Stomach (tissue), 8 donors: ENCODE measurements at regions not wholly inside any gene's neighbourhood (a gene's known extent, or its start where the extent isn't known, plus 50 kb on each side); places are given as distances from the start of the nearest gene placed in this dataset.
A peak's percentile ranks its signal among the peaks of the same experiment; 100 is the strongest.

Experiments
- DNase-seq, 2 donors: peaks; one replicate each; pipeline versions ENCODE4 v3.0.0 to v3.0.0-alpha.2; 2013 to 2019
- H3K27ac ChIP-seq, 5 donors: fragments of 200-600 bp in 4 of 5; sonication (generic) in 4 of 5; one replicate each; pipeline ENCODE4 v1.5.1; 2013 to 2019; ENCODE audit warnings: mild to moderate bottlenecking in 1 of 5, moderate library complexity in 1 of 5
- H3K27me3 ChIP-seq, 3 donors: fragments of 200-600 bp; sonication (generic); one replicate each; pipeline ENCODE4 v1.5.1; 2017 to 2019; ENCODE audit warnings: mixed run types in 1 of 3
- H3K36me3 ChIP-seq, 4 donors: fragments of 200-600 bp; sonication (generic); 1 replicate in 3 of 4; 2 replicates in 1 of 4; pipeline ENCODE4 v1.5.1; 2016 to 2019
- H3K4me1 ChIP-seq, 4 donors: fragments of 200-600 bp; sonication (generic); one replicate each; pipeline ENCODE4 v1.5.1; 2016 to 2019
- H3K4me3 ChIP-seq, 4 donors: fragments of 200-600 bp; sonication (generic) in 3 of 4; one replicate each; pipeline ENCODE4 v1.5.1; 2016 to 2019; ENCODE audit warnings: mild to moderate bottlenecking in 1 of 4
- H3K9me3 ChIP-seq, 4 donors: fragments of 200-600 bp; sonication (generic); one replicate each; pipeline ENCODE4 v1.5.1; 2016 to 2019
- CTCF ChIP-seq, 7 experiments: fragments of 450-650 bp in 4 of 7; fragments of 200-600 bp in 3 of 7; sonication (generic) in 3 of 7; IDR thresholded peaks; one replicate each; pipeline ENCODE4 v1.5.1; 2016 to 2019; ENCODE audit warnings: antibody characterized with exemption in 7 of 7, control low read depth in 2 of 7, mild to moderate bottlenecking in 1 of 7
- EP300 ChIP-seq: sonication (generic); formaldehyde crosslinking; IDR thresholded peaks from one replicate; pipeline ENCODE4 v1.6.1; 2017; ENCODE audit warnings: antibody characterized with exemption
- POLR2A ChIP-seq, 4 donors: fragments of 450-650 bp; IDR thresholded peaks; one replicate each; pipeline ENCODE4 v1.6.1; 2016; ENCODE audit warnings: antibody characterized with exemption in 4 of 4, control low read depth in 2 of 4, mild to moderate bottlenecking in 1 of 4, moderate library complexity in 1 of 4
- POLR2AphosphoS5 ChIP-seq, 3 donors: sonication (generic); formaldehyde crosslinking; IDR thresholded peaks; one replicate each; pipeline ENCODE4 v1.6.1; 2016; ENCODE audit warnings: antibody characterized with exemption in 3 of 3
- WGBS, 5 donors: extraction: QIAGEN DNeasy Blood & Tissue Kit in 3 of 5; methylation state at CpG; one replicate each; pipeline versions ENCODE4 v1.1.5 to v1.1.7; 2013 to 2018; 5-methylcytosine and 5-hydroxymethylcytosine counted together
- intact Hi-C: fragments of 100-400 bp; cut with DNase I; formaldehyde crosslinking; loops from one replicate; pipeline ENCODE4 v1.15.1; 2023; ENCODE audit warnings: low total_unique reads
- donor health status: healthy with polysubstance abuse.
- donor health status: Bipolar disorder and iron deficiency.
- donor health status: healthy.

GRCh38 chr7:50207251-50207564 lies 97.3 kb upstream of the IKZF1 start:
- Histone ChIP-seq H3K4me1 (peaks cover 0 to 16% (median 2%) of the 10 kb centered on the region in 4 donors), H3K9me3 (no peaks in the 10 kb centered on the region), H3K27ac (no peak overlapping the region), H3K4me3 (no peak overlapping the region), H3K27me3 (peaks cover 0 to 14% (median 0%) of the 10 kb centered on the region in 3 donors), H3K36me3 (no peaks in the 10 kb centered on the region)
- intact Hi-C loops, result loop anchor here (10.0 kb wide), 1 partner anchor 208 kb away; no protein-coding TSS in a partner anchor
- DNase-seq, result no peak
- TF ChIP-seq EP300 (no peak), POLR2AphosphoS5 (IDR thresholded peaks at IDR 0.05) (no peak), CTCF (IDR thresholded peaks at IDR 0.05) (no peak), POLR2A (IDR thresholded peaks at IDR 0.05) (no peak)
- 88 to 95% (median 92%) methylated on average over 8 to 11 of the region's 11 CpGs for WGBS, 5 donors

GRCh38 chr7:50206453-50207250 lies 97.9 kb upstream of the IKZF1 start:
- intact Hi-C loops, result loop anchor here (10.0 kb wide), 1 partner anchor 208 kb away; no protein-coding TSS in a partner anchor
- Histone ChIP-seq H3K4me1 (peaks cover 0 to 16% (median 2%) of the 10 kb centered on the region in 4 donors), H3K4me3 (no peak overlapping the region), H3K27ac (no peak overlapping the region), H3K36me3 (no peaks in the 10 kb centered on the region), H3K9me3 (no peaks in the 10 kb centered on the region), H3K27me3 (peaks cover 0 to 11% (median 0%) of the 10 kb centered on the region in 3 donors)
- TF ChIP-seq POLR2AphosphoS5 (IDR thresholded peaks at IDR 0.05) (no peak), CTCF (IDR thresholded peaks at IDR 0.05) (no peak), EP300 (no peak), POLR2A (IDR thresholded peaks at IDR 0.05) (no peak)
- DNase-seq, result peak in 1 of 2 donors; percentile 37
- WGBS, 5 donors, result 70 to 84% (median 80%) methylated on average over 18 to 21 of the region's 21 CpGs

- Histone ChIP-seq H3K27me3 (peaks cover 0 to 7% (median 0%) of the 10 kb centered on the region in 3 donors), H3K36me3 (no peaks in the 10 kb centered on the region), H3K4me3 (no peak overlapping the region), H3K27ac (no peak overlapping the region), H3K4me1 (peaks cover 0 to 16% (median 2%) of the 10 kb centered on the region in 4 donors), H3K9me3 (no peaks in the 10 kb centered on the region)
- no peak for TF ChIP-seq POLR2AphosphoS5 (IDR thresholded peaks at IDR 0.05)
- TF ChIP-seq EP300, result no peak
- no peak for TF ChIP-seq POLR2A (IDR thresholded peaks at IDR 0.05)
- TF ChIP-seq CTCF (IDR thresholded peaks at IDR 0.05), result no peak
- WGBS, 5 donors, result 46 to 62% (median 59%) methylated on average over 7 of the region's 7 CpGs
- intact Hi-C loops, result loop anchor here (10.0 kb wide), 1 partner anchor 210 kb away; no protein-coding TSS in a partner anchor
- no peak for DNase-seq
These were observed 99.5 kb upstream of the IKZF1 start for GRCh38 chr7:50205011-50205410.

- TF ChIP-seq POLR2AphosphoS5 (IDR thresholded peaks at IDR 0.05) (no peak), EP300 (no peak), POLR2A (IDR thresholded peaks at IDR 0.05) (no peak), CTCF (IDR thresholded peaks at IDR 0.05) (no peak)
- 49 to 69% (median 67%) methylated on average over 5 of the region's 5 CpGs for WGBS, 5 donors
- no peaks in the 10 kb centered on the region for H3K36me3 ChIP-seq
- intact Hi-C loops, result loop anchor here (10.0 kb wide), 1 partner anchor 210 kb away; no protein-coding TSS in a partner anchor
- peaks cover 0 to 16% (median 2%) of the 10 kb centered on the region in 4 donors for H3K4me1 ChIP-seq
- no peaks in the 10 kb centered on the region for H3K9me3 ChIP-seq
- peaks cover 0 to 7% (median 0%) of the 10 kb centered on the region in 3 donors for H3K27me3 ChIP-seq
- no peak overlapping the region for H3K27ac ChIP-seq
- H3K4me3 ChIP-seq, result no peak overlapping the region
- no peak for DNase-seq
These were observed 99.9 kb upstream of the IKZF1 start for GRCh38 chr7:50204581-50204980.
